NCI-H1694 (cell line): ENCODE measurements at regions not wholly inside any gene's neighbourhood (a gene's known extent, or its start where the extent isn't known, plus 50 kb on each side); places are given as distances from the start of the nearest gene placed in this dataset.
"Not testable (repeated sequence)": the region's sequence is repeated elsewhere in the genome, so short reads cannot be mapped to it uniquely, and the experiment has no call there.

ENCODE experiments used
- DNase-seq: peaks from one replicate; lab custom pipeline; 2025; lab: John Stamatoyannopoulos, UW

DNA sequence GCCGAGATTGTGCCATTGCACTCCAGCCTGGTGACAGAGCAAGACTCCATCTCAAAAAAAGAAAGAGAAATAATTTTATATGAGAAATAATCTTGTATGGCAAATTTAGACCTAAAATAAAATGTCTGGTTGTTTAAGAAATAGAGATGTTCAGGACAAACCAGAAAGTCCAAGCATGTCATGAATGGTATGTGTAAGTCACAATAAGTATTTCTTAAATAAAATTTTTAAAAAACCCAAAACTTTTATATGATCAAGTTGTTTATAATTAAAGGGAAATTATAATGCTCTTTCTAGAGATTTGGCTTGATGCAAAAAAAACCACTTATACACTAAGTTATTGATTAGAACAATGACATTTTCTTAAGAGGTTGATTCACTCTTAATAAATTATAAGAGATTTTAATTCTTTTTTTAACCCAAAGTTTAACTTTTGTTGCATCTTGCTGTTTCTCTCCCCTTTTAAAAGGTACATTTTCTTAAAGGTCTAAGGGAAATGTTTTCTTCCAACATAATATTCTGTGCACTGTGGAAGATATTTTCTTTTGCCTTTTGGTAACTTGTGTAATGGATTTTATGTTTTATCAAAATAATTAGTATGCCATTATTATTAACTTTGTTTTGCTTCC is 105.7 kb downstream of the RTP4 start:
- no peak for DNase-seq

DNA sequence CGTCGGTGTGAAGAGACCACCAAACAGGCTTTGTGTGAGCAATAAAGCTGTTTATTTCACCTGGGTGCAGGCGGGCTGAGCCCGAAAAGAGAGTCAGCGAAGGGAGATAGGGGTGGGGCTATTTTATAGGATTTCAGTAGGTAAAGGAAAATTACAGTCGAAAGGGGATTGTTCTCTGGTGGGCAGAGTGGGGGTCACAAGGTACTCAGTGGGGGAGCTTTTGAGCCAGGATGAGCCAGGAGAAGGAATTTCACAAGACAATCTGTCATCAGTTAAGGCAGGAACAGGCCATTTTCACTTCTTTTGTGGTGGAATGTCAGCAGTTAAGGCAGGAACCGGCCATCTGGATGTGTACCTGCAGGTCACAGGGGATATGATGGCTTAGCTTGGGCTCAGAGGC is 98.1 kb downstream of the RTP4 start:
- DNase-seq: not testable (repeated sequence)

DNA sequence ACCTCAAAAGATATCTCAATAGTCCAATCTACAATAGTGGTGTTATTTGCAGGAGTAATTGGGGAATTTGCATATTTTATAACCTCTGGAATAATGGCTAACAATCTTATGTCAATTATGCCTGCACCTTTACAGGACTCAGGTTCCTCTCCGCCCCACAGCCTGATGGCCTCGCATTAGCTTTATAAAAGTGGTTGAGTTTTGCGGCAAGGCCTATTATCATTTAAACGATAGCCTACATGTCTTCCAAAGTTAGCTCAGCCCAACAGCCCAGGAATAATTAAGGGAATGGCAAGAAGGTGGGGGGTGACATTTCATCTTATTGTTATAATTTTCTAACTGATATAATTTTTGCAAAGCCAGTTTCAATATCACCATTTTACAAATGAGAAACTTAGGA is 97.3 kb downstream of the RTP4 start:
- DNase-seq: no peak

DNA sequence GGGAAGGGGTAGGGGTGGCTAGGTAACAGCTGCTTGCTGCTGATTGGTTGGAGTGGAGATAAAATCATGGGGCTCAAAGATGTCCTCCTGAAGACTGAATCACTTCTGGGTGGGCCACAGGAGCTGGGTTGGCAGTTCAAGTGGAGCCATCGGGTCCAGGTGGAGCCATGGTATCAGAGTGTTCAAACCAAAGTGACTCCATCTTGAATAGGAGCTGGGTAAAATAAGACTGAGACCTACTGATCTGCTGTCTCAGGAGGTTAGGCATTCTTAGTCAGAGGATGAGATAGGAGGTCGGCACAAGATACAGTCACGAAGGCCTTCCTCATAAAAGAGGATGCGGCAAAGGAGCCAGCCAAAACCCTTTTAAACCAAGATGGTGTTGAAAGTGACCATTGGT is 96.5 kb downstream of the RTP4 start:
- no peak for DNase-seq

DNA sequence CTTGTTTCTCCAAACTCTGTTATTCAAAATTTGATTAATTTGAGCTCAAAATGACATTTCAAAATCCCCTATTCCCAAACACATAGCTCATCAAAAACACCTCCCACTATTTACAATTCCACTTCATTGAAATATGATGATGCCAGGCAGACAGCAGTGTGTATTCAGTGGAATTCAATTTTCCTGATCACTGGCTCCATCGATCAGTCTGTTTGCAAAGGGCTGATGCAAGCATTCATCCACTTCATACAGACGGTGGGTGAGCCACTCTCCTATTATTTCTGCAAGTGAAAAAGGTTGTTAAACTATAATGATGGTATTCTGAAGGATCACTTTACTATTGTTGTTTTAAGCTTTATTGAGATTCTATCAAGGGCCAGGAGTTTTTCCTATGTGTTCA is 90.7 kb downstream of the RTP4 start:
- no peak for DNase-seq

DNA sequence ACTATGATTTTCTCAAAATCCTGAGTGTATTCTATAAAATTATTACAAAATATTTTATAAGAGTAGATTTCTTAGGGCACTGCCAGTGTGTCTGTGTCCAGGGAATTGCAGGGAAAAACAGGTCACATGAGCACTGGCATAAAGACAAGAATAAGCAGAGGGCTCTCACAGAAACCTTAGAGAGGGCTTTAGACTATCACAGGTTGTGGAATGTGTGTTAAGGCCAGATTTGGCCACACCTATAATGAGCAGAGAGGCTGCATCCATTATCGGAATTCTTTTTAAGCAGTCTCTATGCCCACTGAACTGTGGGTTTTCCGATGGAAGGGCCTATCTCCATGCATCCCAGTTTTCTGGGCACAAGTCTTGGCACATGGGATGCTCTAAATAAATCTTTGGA is 90.2 kb downstream of the RTP4 start:
- no peak for DNase-seq

DNA sequence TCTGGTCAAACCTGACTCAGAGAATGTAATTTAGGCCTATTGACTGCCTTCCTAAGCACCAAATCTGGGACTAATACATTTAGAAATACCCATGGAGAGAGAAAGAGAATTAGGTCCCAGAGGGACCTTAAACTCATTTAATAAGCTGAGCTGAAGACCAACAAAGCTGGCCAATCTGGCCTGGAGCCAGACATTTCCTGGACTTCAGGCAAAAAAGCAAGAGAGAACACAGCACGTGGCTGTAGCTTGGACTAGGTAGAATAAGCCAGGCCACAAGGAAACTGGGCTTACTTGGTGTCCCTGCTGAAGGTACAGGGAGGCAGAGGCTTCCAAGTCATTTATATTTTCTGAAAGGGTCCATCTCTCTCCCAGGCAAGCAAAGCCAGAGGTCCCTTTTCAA is 88.1 kb downstream of the RTP4 start:
- no peak for DNase-seq

DNA sequence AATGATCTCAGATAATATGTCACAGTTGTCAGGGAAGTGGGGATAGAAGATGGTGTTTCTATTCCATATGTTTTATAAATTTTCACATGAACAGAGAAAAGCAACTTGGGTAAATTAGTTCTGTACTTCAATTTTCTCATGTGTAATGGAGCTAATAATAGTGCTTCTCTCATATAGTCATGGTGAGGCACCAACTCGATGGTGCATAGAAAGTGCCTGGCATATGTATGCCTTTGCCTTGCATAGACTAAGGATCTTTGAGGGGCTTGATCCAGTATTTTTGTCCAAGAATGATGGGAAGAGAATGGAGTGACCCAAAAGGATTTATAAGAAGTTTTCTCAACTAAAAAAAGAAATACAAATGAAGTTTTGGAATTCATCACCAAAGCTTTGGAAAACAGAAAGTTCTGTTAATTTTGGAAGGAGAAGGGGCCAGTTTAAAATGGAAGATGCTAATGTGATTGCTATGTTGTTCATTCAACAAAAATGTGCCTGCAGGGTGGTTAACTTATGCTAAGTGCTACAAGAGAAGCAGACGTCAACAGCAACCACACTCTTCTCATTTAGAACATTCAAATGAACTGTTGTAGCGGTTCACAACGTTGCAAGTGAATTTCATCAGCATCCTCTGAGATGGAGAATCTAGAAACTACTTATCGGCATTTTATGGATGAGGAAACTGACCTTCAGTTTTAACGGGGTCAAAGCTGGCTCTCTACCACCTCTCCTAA is 86.1 kb downstream of the RTP4 start:
- no peak for DNase-seq

DNA sequence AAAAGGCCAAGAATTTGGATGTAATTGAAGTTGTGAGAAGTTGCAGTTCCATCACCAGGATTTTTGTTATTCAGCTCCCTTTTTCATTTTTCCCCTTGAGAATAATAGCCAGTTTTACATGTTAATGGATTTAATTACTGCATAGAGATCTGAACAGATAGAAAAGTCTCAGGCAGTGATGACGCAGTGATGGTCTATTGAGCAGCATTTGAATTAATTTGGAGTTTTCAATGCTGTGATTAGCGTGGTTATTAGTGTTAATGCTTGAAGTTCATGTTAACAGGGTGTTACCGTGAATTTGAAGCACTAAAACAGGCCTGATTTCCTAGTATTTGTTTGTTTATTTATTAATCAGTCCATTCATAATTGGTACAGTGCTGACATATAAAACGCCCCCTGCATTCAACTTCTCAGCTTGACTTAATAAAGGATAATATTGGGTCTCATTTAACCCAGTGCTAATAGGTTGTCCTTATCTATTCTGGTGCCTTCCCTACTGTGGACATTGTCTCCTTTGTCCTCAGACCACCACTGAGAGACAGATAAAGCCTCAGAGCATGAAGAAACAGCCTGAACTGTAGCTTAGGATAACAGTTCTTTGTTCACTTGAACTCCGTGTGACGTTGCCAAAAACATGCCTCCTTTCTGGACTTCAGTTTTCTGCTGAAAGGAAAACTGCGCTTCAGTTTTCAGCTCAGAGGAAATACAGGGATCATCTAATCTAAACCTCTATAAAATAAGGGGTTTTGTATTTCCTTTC is 82.4 kb downstream of the RTP4 start:
- DNase-seq: no peak

DNA sequence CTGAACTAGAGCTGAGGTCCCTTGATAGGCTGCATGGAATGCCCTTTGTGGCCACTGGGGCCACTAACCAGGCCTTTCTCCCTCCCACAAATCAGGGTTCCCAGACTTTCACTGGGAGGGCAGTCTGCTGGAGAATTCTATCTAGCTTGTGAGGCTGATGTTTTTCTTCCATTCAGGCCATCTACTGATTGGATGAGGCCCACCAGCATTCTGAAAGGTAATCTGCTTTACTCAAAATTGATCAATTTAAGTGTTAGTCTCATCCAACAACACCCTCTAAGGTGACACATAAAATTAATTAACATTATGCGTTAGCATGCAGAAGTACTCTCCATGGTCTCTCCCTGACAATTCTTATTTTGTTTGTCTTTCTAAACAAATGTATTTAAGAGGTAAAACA is 80.5 kb downstream of the RTP4 start:
- no peak for DNase-seq

DNA sequence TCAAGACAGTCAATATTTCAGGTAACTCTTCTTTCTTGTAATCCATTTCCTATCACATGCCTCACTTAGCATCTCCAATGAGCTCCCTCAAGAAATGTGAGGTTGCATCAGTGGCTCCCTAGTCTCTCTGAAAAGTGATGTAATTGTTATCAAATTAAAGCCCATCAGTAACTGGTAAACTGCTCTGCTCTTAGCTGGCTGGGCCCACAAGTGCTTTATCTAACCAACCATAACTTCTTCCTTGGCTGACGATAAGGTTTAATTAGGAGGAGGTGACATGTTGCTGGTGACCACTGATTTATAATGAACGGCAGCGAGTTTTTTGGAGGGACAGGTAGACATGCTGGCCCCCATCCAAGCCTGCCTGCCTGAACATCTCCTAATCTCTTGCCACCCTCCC is 79.6 kb downstream of the RTP4 start:
- no peak for DNase-seq

DNA sequence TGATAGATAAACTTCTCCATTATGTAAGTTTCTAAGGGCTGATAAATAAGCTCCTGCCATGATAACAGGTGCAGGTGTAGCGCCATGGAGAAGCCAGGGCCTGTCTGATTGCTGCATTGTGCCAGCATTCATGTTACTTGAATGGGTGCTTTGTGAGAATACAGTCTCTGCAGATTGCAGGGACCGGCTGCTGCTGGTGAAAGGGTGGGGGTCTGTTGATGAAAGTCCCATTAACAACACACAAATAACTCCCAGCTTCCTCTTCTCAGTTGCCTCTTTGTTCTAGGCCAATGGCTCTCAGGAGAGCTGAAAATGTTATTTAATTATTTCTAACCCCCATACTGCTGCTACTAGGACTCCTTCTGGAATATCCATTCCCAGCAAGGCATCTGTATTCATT is 77.2 kb downstream of the RTP4 start:
- DNase-seq: no peak

DNA sequence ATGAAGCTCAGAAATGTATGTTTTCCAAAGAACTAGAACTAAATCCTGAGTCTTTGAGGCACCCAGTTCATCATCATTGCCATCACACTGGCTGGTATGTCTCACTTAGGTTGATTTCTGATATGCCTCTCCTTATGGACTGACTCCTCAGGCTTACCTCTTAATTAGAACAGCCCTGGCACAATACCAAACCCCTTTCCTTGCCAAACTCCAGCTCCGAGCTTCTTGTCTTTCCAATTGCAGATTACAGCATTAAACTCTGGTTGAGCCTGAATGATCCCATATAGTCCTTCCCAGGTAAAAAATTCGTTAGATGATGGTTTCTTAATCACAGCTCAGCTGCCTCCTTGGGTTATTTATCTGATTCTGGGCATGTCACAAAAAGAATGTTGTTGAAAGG is 66.3 kb downstream of the RTP4 start:
- DNase-seq: no peak

DNA sequence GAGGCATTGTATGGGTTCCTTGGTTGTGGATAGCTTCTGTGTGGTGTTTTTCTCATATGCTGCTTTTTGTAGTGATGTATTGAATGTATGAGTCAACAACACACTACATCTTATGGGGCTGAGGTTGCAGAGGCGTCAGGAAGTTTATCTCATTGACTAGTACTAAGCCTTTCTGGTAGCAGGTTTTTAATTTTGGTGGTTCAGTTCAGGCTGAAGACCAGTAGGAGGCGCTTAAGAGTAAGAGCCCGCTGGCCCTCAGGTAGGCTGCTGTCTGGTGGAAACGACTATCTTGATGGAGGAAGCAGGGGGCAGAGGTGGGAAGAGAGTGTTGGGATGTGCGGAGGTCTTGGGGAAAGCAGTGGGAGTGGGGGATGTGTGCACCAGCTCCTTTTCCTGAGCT is 62.4 kb downstream of the RTP4 start:
- no peak for DNase-seq
